ENCODE measurements at regions not wholly inside any gene's neighbourhood (a gene's known extent, or its start where the extent isn't known, plus 50 kb on each side); places are given as distances from the start of the nearest gene placed in this dataset.

GRCh38 chr1:81304187-81304586 is 496.5 kb upstream of the ADGRL2 start:
- TF ChIP-seq, protein P1, sequence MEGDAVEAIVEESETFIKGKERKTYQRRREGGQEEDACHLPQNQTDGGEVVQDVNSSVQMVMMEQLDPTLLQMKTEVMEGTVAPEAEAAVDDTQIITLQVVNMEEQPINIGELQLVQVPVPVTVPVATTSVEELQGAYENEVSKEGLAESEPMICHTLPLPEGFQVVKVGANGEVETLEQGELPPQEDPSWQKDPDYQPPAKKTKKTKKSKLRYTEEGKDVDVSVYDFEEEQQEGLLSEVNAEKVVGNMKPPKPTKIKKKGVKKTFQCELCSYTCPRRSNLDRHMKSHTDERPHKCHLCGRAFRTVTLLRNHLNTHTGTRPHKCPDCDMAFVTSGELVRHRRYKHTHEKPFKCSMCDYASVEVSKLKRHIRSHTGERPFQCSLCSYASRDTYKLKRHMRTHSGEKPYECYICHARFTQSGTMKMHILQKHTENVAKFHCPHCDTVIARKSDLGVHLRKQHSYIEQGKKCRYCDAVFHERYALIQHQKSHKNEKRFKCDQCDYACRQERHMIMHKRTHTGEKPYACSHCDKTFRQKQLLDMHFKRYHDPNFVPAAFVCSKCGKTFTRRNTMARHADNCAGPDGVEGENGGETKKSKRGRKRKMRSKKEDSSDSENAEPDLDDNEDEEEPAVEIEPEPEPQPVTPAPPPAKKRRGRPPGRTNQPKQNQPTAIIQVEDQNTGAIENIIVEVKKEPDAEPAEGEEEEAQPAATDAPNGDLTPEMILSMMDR (IDR thresholded peaks at IDR 0.05): no peak
- TF ChIP-seq POLR2A (IDR thresholded peaks at IDR 0.05): no peak

Data from right lobe of liver (tissue), 4 donors.